ENCODE measurements at regions not wholly inside any gene's neighbourhood (a gene's known extent, or its start where the extent isn't known, plus 50 kb on each side); places are given as distances from the start of the nearest gene placed in this dataset.
A peak's percentile ranks its signal among the peaks of the same experiment; 100 is the strongest.

DNA sequence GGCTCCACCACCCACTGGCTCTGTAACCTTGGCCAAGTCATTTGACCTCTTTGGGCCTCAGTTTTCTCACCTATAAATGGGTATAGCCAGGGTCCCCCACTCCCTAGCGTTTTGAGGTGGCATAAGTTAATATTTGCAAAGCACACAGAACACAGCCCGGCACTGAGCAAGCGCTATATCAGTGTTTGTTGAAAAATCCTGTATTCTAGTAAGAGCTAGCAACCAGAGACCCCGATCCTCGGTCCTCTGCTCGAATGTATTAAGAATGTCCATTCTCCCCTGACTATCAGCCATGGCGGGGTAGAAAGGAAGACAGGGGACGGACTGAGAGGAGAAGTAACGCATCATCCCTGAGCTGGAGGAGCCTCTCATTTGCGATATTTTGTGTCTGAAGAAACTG lies 131.2 kb downstream of the IRF8 start:
- Histone ChIP-seq H3K36me3 (ENCODE audit: control insufficient read depth, insufficient read depth, low read length) (no peaks in the 10 kb centered on the region), H3K9me3 (peaks cover under 1% of the 10 kb centered on the region; the same call in 1 of the 2 replicates), H3K4me3 (ENCODE audit: low read depth, low read length) (no peak overlapping the region), H3K4me1 (peaks cover 19% of the 10 kb centered on the region), H3K27me3 (replicated peaks; ENCODE audit: control insufficient read depth, insufficient read depth, low read length) (no peaks in the 10 kb centered on the region; the same call in 1 of the 2 replicates)
- H3K9me3 Mint-ChIP-seq (ENCODE audit: unreplicated experiment) = peaks cover 6% of the 10 kb centered on the region
- H3K36me3 Mint-ChIP-seq (ENCODE audit: insufficient read depth, unreplicated experiment) = no peaks in the 10 kb centered on the region
- ChIA-PET CTCF (no interaction called here), POLR2A (no interaction called here)
- TF ChIP-seq, protein P1, sequence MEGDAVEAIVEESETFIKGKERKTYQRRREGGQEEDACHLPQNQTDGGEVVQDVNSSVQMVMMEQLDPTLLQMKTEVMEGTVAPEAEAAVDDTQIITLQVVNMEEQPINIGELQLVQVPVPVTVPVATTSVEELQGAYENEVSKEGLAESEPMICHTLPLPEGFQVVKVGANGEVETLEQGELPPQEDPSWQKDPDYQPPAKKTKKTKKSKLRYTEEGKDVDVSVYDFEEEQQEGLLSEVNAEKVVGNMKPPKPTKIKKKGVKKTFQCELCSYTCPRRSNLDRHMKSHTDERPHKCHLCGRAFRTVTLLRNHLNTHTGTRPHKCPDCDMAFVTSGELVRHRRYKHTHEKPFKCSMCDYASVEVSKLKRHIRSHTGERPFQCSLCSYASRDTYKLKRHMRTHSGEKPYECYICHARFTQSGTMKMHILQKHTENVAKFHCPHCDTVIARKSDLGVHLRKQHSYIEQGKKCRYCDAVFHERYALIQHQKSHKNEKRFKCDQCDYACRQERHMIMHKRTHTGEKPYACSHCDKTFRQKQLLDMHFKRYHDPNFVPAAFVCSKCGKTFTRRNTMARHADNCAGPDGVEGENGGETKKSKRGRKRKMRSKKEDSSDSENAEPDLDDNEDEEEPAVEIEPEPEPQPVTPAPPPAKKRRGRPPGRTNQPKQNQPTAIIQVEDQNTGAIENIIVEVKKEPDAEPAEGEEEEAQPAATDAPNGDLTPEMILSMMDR (IDR thresholded peaks at IDR 0.05; ENCODE audit: insufficient read depth in 1 of 2, low read depth in 1 of 2, low read length in 1 of 2, severe bottlenecking in 1 of 2, unreplicated experiment in 1 of 2) = no peak
- H3K4me1 Mint-ChIP-seq (ENCODE audit: low read depth, unreplicated experiment) = peaks cover 15% of the 10 kb centered on the region
- no peak overlapping the region for H3K4me3 Mint-ChIP-seq (ENCODE audit: unreplicated experiment)
- H3K27me3 Mint-ChIP-seq (ENCODE audit: insufficient read depth, unreplicated experiment) = no peaks in the 10 kb centered on the region
- intact Hi-C loops (cut with micrococcal nuclease; ENCODE audit: unreplicated experiment) = no loop called here
- H3K27ac Mint-ChIP-seq (ENCODE audit: unreplicated experiment) = no peak overlapping the region
- DNase-seq = peak in 1 of 2 experiments; percentile 10
- BruUV-seq (replicated peaks) = no TSS peak

DNA sequence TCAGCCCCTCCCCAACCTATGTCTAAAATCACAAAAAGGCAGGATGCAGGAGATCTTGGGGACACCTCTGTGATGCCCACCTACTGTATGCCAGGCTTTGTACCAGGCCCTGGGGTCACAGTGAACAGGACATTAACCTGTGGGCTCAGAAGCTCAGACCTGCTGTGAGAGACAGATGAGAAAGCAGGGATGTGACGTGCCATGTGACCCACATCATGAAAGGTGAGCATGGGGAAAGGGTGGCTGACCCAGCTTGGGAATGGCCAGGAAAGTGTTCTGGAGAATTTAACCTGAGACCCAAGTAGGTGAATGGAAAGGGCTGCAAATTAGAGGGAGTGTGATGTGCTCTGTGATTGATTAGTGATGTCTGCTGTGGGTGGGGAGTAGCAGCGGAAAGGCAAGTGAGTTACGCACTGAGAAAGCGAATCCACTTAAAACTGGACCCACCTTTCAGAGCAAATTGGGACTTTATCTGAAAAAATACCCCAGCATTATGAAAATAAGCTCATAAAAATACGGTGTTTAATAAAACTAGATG lies 132.2 kb downstream of the IRF8 start:
- Histone ChIP-seq H3K36me3 (ENCODE audit: control insufficient read depth, insufficient read depth, low read length) (no peaks in the 10 kb centered on the region), H3K4me1 (peaks cover 17% of the 10 kb centered on the region), H3K4me3 (ENCODE audit: low read depth, low read length) (no peak overlapping the region), H3K27me3 (replicated peaks; ENCODE audit: control insufficient read depth, insufficient read depth, low read length) (no peaks in the 10 kb centered on the region; the same call in 1 of the 2 replicates), H3K9me3 (no peaks in the 10 kb centered on the region)
- Mint-ChIP-seq H3K4me3 (ENCODE audit: unreplicated experiment) (no peak overlapping the region), H3K27ac (ENCODE audit: unreplicated experiment) (no peak overlapping the region), H3K27me3 (ENCODE audit: insufficient read depth, unreplicated experiment) (no peaks in the 10 kb centered on the region), H3K9me3 (ENCODE audit: unreplicated experiment) (no peaks in the 10 kb centered on the region), H3K4me1 (ENCODE audit: low read depth, unreplicated experiment) (peaks cover 9% of the 10 kb centered on the region), H3K36me3 (ENCODE audit: insufficient read depth, unreplicated experiment) (no peaks in the 10 kb centered on the region)
- ChIA-PET POLR2A (no interaction called here), CTCF (interaction anchor here (0.6 to 1.2 kb wide), 3 partner anchors 13 to 924 kb away, joined by 3 to 4 read pairs (median 3); no protein-coding TSS in a partner anchor)
- TF ChIP-seq, protein P1 (IDR thresholded peaks at IDR 0.05; ENCODE audit: insufficient read depth in 1 of 2, low read depth in 1 of 2, low read length in 1 of 2, severe bottlenecking in 1 of 2, unreplicated experiment in 1 of 2) = no peak
- intact Hi-C loops (cut with micrococcal nuclease; ENCODE audit: unreplicated experiment) = no loop called here
- DNase-seq = peak in 1 of 2 experiments; percentile 13
- no TSS peak for BruUV-seq (replicated peaks)

DNA sequence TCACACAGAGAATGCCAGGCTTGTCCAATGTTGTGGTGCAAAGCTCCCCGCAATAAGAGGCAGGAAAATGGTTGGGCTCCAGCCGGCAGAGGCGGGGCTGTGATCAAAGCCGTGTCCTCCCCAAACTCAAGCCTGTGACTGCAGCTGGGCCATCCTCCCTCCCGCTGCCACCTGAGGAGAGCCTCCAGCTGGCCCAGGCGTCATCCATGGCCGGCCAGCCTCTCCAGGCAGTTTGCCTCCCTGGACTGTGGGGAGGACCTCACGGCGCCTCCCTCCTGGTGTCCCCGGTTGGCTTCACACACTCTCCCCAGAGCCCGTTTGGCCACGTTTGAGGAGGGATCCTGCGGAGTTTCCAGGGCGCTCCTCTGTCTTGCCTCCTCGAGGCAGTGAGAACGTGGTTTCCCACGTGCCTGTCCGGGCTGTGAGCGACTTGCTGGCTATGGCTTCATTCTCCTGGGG lies 134.1 kb downstream of the IRF8 start:
- POLR2A ChIA-PET = no interaction called here
- TF ChIP-seq, protein P1 (IDR thresholded peaks at IDR 0.05; ENCODE audit: insufficient read depth in 1 of 2, low read depth in 1 of 2, low read length in 1 of 2, severe bottlenecking in 1 of 2, unreplicated experiment in 1 of 2) = no peak
- H3K4me1 ChIP-seq = peaks cover 8% of the 10 kb centered on the region
- no peaks in the 10 kb centered on the region for H3K4me1 Mint-ChIP-seq (ENCODE audit: low read depth, unreplicated experiment)
- no peak overlapping the region for H3K4me3 ChIP-seq (ENCODE audit: low read depth, low read length)
- BruUV-seq (replicated peaks) = no TSS peak
- no peak overlapping the region for H3K4me3 Mint-ChIP-seq (ENCODE audit: unreplicated experiment)
- CTCF ChIA-PET = no interaction called here
- H3K27ac Mint-ChIP-seq (ENCODE audit: unreplicated experiment) = no peak overlapping the region
- intact Hi-C loops (cut with micrococcal nuclease; ENCODE audit: unreplicated experiment) = no loop called here
- DNase-seq = peak in 1 of 2 experiments; percentile 36
- H3K27me3 ChIP-seq (replicated peaks; ENCODE audit: control insufficient read depth, insufficient read depth, low read length) = no peaks in the 10 kb centered on the region; the same call in 1 of the 2 replicates
- H3K36me3 Mint-ChIP-seq (ENCODE audit: insufficient read depth, unreplicated experiment) = no peaks in the 10 kb centered on the region
- H3K27me3 Mint-ChIP-seq (ENCODE audit: insufficient read depth, unreplicated experiment) = no peaks in the 10 kb centered on the region
- no peaks in the 10 kb centered on the region for H3K9me3 Mint-ChIP-seq (ENCODE audit: unreplicated experiment)
- no peaks in the 10 kb centered on the region for H3K36me3 ChIP-seq (ENCODE audit: control insufficient read depth, insufficient read depth, low read length)
- no peaks in the 10 kb centered on the region for H3K9me3 ChIP-seq
